Epithelial cell of esophagus (primary cell): ENCODE measurements at regions not wholly inside any gene's neighbourhood (a gene's known extent, or its start where the extent isn't known, plus 50 kb on each side); places are given as distances from the start of the nearest gene placed in this dataset.

Experiments
- DNase-seq: peaks from one replicate; pipeline ENCODE4 v3.0.0; 2010; ENCODE audit warnings: low read depth
- H3K4me3 ChIP-seq: 2 replicates; pipeline ENCODE4 v1.5.1; 2011; ENCODE audit warnings: mild to moderate bottlenecking, low read length, control low read depth
- TF ChIP-seq, protein P1 (sequence below): IDR thresholded peaks from 2 replicates; pipeline ENCODE4 v1.5.1; 2011; ENCODE audit warnings: low read depth, mild to moderate bottlenecking, low read length, control low read depth, inconsistent platforms; ENCODE audit not compliant: insufficient read depth; ENCODE audit errors: missing control alignments

DNA sequence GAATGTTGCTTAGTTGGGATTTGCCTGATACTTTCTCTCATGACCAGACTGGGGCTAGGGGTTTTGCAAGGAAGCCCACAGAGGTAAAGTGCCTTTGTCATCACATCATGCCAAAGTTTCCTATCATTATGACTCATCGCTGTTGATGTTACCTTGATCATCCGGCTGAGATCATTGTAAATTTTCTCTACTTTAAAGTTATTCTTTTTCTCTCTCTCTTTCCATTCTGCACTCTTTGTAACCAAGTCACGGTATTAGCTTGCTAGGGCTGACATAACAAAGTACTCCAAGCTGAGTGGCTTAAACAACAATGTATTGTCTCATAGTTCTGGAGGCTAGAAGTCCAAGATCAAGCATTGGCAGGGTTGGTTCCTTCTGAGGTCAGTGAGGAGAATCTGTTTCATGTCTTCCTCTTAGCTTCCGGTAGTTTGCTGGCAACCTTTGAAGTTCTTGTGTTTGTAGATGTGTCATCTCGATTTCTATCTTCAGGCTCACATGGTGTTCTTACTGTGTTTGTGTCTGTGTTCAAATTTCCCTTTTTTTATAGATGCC, 113.0 kb downstream of the DTHD1 start:
- TF ChIP-seq, protein P1, sequence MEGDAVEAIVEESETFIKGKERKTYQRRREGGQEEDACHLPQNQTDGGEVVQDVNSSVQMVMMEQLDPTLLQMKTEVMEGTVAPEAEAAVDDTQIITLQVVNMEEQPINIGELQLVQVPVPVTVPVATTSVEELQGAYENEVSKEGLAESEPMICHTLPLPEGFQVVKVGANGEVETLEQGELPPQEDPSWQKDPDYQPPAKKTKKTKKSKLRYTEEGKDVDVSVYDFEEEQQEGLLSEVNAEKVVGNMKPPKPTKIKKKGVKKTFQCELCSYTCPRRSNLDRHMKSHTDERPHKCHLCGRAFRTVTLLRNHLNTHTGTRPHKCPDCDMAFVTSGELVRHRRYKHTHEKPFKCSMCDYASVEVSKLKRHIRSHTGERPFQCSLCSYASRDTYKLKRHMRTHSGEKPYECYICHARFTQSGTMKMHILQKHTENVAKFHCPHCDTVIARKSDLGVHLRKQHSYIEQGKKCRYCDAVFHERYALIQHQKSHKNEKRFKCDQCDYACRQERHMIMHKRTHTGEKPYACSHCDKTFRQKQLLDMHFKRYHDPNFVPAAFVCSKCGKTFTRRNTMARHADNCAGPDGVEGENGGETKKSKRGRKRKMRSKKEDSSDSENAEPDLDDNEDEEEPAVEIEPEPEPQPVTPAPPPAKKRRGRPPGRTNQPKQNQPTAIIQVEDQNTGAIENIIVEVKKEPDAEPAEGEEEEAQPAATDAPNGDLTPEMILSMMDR = no peak
- H3K4me3 ChIP-seq = no peak overlapping the region
- DNase-seq = peak; percentile 55

DNA sequence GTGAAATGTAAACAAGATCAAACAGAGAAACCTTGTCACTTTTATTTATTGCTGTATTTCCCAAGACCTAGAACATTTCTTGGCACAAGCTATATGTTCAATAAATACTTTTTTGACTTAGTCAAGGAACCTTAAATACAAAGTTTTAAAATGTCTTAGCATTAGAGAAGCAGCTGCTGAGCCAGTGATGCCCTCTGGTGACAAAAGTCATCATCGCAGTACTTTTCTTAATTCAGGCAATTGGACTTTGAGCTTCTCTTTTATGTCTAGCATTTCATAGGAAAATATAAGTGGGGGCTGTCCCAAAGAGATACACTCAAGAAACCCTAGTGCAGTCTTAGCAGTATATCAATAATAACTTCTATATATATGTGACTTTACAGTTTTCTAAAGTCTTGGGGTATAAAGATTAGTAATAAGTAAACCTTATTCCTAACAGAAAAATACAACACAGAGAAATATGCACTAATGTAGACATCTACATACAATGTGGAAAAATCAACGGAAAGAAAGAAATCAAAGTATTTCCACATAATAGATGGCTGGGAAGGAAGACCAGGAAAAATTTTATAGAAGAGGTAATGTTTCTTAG, 118.4 kb downstream of the DTHD1 start:
- DNase-seq = peak; percentile 53
- H3K4me3 ChIP-seq = no peak overlapping the region
- TF ChIP-seq, protein P1 = peak; percentile 88

DNA sequence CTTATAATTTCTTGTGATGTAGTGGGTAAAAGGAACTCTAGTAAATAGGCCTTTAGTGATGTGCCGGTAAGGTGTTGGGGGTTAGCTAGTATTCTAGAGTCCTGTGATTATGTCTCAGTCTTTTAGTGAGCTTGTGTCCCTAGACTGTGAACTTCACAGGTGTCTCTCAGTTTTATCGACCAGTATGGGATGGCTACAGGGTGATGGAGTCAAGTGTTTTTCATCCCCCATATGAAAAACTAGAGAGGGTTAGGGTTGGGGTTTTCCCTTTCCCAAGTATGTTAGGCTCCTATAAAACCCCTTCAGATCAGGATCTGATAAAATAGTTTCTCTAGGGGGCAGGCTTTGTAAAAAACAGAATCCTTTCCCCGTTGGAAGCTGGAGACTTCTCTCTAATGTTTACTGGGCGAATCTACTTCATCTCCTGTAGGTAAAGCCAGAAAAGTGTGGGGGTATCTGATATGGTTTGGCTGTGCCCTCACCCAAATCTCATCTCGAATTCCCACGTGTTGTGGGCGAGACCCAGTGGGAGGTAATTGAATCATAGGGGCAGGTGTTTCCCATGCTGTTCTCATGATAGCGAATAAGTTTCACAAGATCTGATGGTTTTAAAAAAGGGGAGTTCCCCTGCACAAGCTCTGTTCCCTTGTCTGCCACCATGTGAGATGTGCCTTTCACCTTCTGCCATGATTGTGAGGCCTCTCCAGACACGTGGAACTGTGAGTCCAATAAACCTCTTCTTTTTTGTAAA, 120.8 kb downstream of the DTHD1 start:
- TF ChIP-seq, protein P1 = no peak
- H3K4me3 ChIP-seq = no peak overlapping the region
- no peak for DNase-seq

DNA sequence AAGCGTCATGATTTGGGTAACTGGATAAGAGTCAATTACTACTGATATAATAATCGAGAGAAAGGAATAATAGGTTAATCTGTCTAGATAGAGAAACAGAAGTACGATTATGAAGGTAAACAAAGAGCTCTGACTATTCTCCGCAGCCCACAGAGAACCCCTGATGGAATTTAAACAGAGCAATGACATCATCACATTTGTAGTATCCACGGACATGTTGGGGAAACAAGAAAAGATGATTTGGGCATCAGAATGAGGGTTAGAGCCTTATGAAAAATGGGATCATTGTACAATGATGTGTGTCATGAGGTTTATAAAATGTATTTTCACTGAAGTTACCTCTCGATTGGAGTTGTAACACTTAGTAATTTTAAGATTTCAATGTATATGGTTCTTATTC, 129.9 kb downstream of the DTHD1 start:
- no peak overlapping the region for H3K4me3 ChIP-seq
- no peak for DNase-seq
- TF ChIP-seq, protein P1 = no peak

DNA sequence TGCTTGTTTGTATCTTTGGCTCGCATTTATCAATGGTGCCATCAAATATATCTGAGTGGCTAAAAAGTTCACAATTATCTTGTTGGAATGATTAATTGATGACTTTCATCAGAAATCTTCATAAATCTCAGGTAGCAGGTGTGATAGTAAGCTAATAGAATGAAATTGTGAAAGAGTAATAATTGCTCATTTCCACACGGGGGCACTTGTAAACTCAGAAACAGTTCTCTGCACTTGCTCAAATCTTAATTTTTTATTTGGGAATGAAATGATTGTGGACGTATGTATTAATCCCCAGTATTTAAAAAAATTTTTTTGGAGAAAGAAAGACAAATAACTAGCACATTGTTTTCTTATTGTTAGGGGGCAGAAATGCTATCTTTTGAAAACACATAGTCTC, 132.8 kb downstream of the DTHD1 start:
- TF ChIP-seq, protein P1 = peak; percentile 47
- peak; percentile 43 for DNase-seq
- no peak overlapping the region for H3K4me3 ChIP-seq

DNA sequence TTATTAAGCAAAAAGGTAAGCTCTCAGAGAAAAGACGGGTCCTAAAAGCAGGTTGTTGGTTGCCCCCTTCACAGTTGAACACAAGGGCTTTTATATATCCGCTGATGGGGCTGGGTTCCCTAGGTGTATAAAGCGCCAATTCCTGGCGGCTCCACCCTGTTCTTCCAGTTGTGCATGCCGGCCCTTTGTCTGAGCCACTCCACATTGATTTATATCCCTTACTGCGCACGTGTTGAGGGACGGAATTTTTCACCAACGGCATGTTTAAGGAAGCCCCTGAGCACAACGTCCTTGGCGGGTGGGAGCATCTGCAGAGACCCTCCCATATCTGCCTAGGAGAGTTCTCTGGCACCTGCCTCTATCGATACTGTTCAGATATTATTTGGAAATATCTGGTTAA, 135.7 kb downstream of the DTHD1 start:
- H3K4me3 ChIP-seq = no peak overlapping the region
- TF ChIP-seq, protein P1 = no peak
- DNase-seq = no peak
